OCI-LY1 (cell line): ENCODE measurements at regions not wholly inside any gene's neighbourhood (a gene's known extent, or its start where the extent isn't known, plus 50 kb on each side); places are given as distances from the start of the nearest gene placed in this dataset.

Experiments used
- CTCF ChIP-seq: fragments of 200-600 bp; sonication (generic), shearing (Covaris generic); IDR thresholded peaks from 2 replicates; pipeline ENCODE4 v1.5.1; 2017; ENCODE audit warnings: mild to moderate bottlenecking, antibody characterized with exemption, low read length, moderate library complexity, mixed read lengths
- EZH2 ChIP-seq: fragments of 200-600 bp; sonication (generic), shearing (Covaris generic); IDR thresholded peaks from 2 replicates; pipeline ENCODE4 v1.8.0; 2017; ENCODE audit warnings: borderline replicate concordance, mixed run types, mild to moderate bottlenecking, antibody characterized with exemption, low read length, moderate library complexity, mixed read lengths

GRCh38 chr20:11030351-11030750 is 356.6 kb upstream of the JAG1 start:
- no peak for TF ChIP-seq CTCF
- no peak for TF ChIP-seq EZH2
